Peyer's patch (tissue), 4 donors: ENCODE measurements at regions not wholly inside any gene's neighbourhood (a gene's known extent, or its start where the extent isn't known, plus 50 kb on each side); places are given as distances from the start of the nearest gene placed in this dataset.

Experiments used
- DNase-seq, 3 donors: peaks; one replicate each; pipeline ENCODE4 v3.0.0-alpha.2; 2017 to 2019
- H3K27ac ChIP-seq, 4 donors: fragments of 200-600 bp; sonication (generic); one replicate each; pipeline ENCODE4 v1.5.1; 2016 to 2019
- H3K27me3 ChIP-seq, 2 donors: fragments of 200-600 bp; sonication (generic); one replicate each; pipeline ENCODE4 v1.5.1; 2019
- H3K36me3 ChIP-seq, 3 donors: fragments of 200-600 bp; sonication (generic); one replicate each; pipeline ENCODE4 v1.5.1; 2016 to 2019
- H3K4me1 ChIP-seq, 4 donors: fragments of 200-600 bp; sonication (generic); one replicate each; pipeline ENCODE4 v1.5.1; 2016 to 2019
- H3K4me3 ChIP-seq, 4 donors: fragments of 200-600 bp; sonication (generic); 1 replicate in 3 of 4; 2 replicates in 1 of 4; pipeline ENCODE4 v1.5.1; 2016 to 2019; ENCODE audit warnings: mild to moderate bottlenecking in 1 of 4
- H3K9me3 ChIP-seq, 4 donors: fragments of 200-600 bp; sonication (generic); one replicate each; pipeline ENCODE4 v1.5.1; 2016 to 2019; ENCODE audit warnings: mild to moderate bottlenecking in 1 of 4
- POLR2A ChIP-seq, 2 donors: fragments of 450-650 bp; IDR thresholded peaks; one replicate each; pipeline ENCODE4 v1.5.1; 2017; ENCODE audit warnings: antibody characterized with exemption in 2 of 2, mild to moderate bottlenecking in 2 of 2, moderate library complexity in 2 of 2
- TF ChIP-seq, protein P1 (sequence below), 6 experiments: fragments of 450-650 bp in 4 of 6; fragments of 200-600 bp in 2 of 6; sonication (generic) in 1 of 6; IDR thresholded peaks; one replicate each; pipeline ENCODE4 v1.5.1; 2017 to 2019; ENCODE audit warnings: antibody characterized with exemption in 6 of 6, mild to moderate bottlenecking in 3 of 6, moderate library complexity in 1 of 6

DNA sequence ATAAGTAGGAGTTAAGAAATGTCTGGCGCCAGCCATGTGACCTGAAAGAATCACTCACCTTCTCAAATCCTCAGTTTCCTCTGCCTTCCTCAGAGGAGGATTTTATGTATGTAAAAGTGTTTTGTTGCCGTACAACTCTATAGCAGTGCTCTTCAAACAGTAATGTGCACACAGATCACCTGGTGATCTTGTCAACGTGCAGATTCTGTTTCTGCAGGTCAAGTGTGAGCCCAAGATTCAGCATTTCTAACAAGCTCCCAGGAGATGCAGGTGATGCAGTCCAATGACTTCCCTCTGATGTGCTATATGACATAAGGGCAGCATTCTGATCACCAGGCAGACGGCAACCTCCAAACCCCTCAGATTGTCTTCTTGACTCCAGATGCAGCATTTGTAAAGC is 83.7 kb downstream of the CDC7 start:
- no peaks in the 10 kb centered on the region for H3K27me3 ChIP-seq
- H3K4me1 ChIP-seq: peaks cover 0 to 13% (median 0%) of the 10 kb centered on the region in 4 donors
- DNase-seq: no peak
- no peak for TF ChIP-seq POLR2A (IDR thresholded peaks at IDR 0.05)
- TF ChIP-seq, protein P1, sequence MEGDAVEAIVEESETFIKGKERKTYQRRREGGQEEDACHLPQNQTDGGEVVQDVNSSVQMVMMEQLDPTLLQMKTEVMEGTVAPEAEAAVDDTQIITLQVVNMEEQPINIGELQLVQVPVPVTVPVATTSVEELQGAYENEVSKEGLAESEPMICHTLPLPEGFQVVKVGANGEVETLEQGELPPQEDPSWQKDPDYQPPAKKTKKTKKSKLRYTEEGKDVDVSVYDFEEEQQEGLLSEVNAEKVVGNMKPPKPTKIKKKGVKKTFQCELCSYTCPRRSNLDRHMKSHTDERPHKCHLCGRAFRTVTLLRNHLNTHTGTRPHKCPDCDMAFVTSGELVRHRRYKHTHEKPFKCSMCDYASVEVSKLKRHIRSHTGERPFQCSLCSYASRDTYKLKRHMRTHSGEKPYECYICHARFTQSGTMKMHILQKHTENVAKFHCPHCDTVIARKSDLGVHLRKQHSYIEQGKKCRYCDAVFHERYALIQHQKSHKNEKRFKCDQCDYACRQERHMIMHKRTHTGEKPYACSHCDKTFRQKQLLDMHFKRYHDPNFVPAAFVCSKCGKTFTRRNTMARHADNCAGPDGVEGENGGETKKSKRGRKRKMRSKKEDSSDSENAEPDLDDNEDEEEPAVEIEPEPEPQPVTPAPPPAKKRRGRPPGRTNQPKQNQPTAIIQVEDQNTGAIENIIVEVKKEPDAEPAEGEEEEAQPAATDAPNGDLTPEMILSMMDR (IDR thresholded peaks at IDR 0.05): no peak
- H3K9me3 ChIP-seq: no peaks in the 10 kb centered on the region
- no peaks in the 10 kb centered on the region for H3K36me3 ChIP-seq
- H3K4me3 ChIP-seq: no peak overlapping the region
- H3K27ac ChIP-seq: no peak overlapping the region

DNA sequence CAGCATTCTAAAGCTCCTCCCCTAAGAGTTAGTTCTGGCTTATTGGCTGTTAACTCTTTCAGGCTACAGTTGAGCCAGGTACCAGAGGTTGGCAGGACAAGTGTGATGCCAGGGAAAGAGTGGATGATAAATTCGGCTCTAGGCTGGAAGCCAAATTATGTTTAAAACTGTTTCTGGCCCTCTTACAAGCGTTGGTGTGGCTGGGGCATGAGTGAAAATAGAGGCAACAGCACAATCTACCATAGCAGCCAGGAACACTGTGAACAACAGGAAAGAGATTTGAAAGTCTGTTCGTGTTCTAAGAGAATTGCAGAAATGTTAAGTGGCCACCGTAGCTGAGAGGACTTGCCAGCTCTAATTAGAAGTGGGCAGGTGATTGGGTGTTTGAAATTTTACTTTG is 84.2 kb downstream of the CDC7 start:
- Histone ChIP-seq H3K4me1 (peaks cover 0 to 7% (median 0%) of the 10 kb centered on the region in 4 donors), H3K27ac (no peak overlapping the region), H3K36me3 (no peaks in the 10 kb centered on the region), H3K9me3 (no peaks in the 10 kb centered on the region), H3K27me3 (no peaks in the 10 kb centered on the region), H3K4me3 (no peak overlapping the region)
- DNase-seq: no peak
- TF ChIP-seq, protein P1 (IDR thresholded peaks at IDR 0.05): no peak
- TF ChIP-seq POLR2A (IDR thresholded peaks at IDR 0.05): no peak

DNA sequence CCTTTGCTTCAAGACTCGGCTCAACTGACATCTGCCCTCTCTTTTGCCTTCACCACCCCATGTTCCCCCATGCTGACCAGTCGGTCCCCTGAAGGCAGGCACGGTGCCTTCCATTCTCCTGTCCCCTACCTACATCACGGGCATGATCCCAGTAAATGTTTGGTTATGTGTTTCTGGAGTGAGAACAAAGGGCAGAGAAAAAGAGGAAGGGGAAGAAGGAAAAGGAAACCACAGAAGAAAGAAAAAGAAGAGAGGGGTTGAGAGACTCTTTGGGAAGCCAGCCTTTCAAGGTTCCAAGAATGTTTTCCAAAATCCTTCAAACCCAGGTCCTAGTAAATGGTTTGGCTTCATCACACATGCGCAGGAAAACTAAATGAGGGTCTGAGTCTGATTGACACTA is 84.9 kb downstream of the CDC7 start:
- Histone ChIP-seq H3K27me3 (no peaks in the 10 kb centered on the region), H3K36me3 (no peaks in the 10 kb centered on the region), H3K4me3 (no peak overlapping the region), H3K27ac (no peak overlapping the region), H3K4me1 (peaks cover 0 to 5% (median 0%) of the 10 kb centered on the region in 4 donors), H3K9me3 (no peaks in the 10 kb centered on the region)
- no peak for DNase-seq
- TF ChIP-seq POLR2A (IDR thresholded peaks at IDR 0.05): no peak
- TF ChIP-seq, protein P1 (IDR thresholded peaks at IDR 0.05): no peak

DNA sequence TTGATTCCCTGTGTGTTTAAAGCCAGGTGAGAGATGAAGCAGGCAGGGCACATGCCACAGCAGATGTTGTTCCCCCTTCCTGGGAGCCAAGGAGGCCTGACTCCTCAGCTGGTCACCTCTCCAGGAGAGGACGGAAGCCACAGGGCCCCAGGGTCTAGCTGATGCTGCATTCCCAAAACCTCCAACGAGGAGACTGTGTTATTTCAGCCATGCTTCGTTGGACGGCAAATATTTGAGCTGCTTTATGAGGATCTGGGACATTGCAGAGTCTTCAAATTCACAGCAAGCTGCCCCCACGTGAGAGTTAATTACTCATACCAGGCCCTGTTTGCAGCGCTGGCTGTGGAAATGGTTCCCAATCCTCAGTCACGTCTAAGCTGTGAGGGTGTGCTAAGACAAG is 85.3 kb downstream of the CDC7 start:
- Histone ChIP-seq H3K27me3 (no peaks in the 10 kb centered on the region), H3K9me3 (no peaks in the 10 kb centered on the region), H3K4me1 (peaks cover 0 to 6% (median 0%) of the 10 kb centered on the region in 4 donors), H3K27ac (no peak overlapping the region), H3K36me3 (no peaks in the 10 kb centered on the region), H3K4me3 (no peak overlapping the region)
- TF ChIP-seq POLR2A (IDR thresholded peaks at IDR 0.05): no peak
- TF ChIP-seq, protein P1 (IDR thresholded peaks at IDR 0.05): no peak
- DNase-seq: no peak

DNA sequence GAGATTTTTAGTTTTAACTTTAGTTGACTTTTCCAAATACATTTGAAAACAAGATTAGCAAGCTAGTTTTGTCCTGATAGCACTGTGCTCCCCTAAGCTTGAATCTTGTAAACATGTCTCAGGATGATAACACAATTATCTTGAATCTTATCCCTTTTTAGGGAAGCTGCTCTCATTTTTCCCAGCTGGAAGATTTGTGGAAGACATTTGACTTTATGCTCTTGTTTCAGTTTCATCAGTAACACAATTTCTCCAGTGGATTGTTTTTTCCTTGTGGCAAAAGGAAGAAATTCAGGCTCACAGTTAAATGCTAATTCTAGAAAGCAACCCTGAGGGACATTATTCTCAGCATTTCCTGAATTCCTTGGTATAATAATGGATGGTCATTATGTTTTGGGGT is 88.8 kb downstream of the CDC7 start:
- H3K27me3 ChIP-seq: no peaks in the 10 kb centered on the region
- no peaks in the 10 kb centered on the region for H3K9me3 ChIP-seq
- DNase-seq: no peak
- H3K4me1 ChIP-seq: peaks cover 0 to 9% (median 0%) of the 10 kb centered on the region in 4 donors
- H3K4me3 ChIP-seq: no peak overlapping the region
- TF ChIP-seq, protein P1 (IDR thresholded peaks at IDR 0.05): peak in 2 of 6 experiments; percentile 8 to 23
- no peak for TF ChIP-seq POLR2A (IDR thresholded peaks at IDR 0.05)
- no peaks in the 10 kb centered on the region for H3K36me3 ChIP-seq
- no peak overlapping the region for H3K27ac ChIP-seq
